Common myeloid progenitor, CD34-positive (primary cell): ENCODE measurements at regions not wholly inside any gene's neighbourhood (a gene's known extent, or its start where the extent isn't known, plus 50 kb on each side); places are given as distances from the start of the nearest gene placed in this dataset.
A peak's percentile ranks its signal among the peaks of the same experiment; 100 is the strongest.

Experiments used
- CTCF ChIA-PET: fragments of 350-600 bp; sonication (Branson Sonifier 250); formaldehyde crosslinking; loops from one replicate; lab custom pipeline; 2021; ENCODE audit warnings: antibody characterized with exemption; lab: Charles Lee
- POLR2A ChIA-PET: fragments of 350-600 bp; sonication (Branson Sonifier 250); formaldehyde crosslinking; loops from one replicate; lab custom pipeline; 2021; ENCODE audit warnings: antibody characterized with exemption; lab: Charles Lee
- DNase-seq, 3 donors: peaks; one replicate each; pipeline versions ENCODE4 v3.0.0 to v3.0.0-alpha.2; 2013
- H3K27ac ChIP-seq, 2 experiments: 1 replicate in 1 of 2; 2 replicates in 1 of 2; pipeline ENCODE4 v1.7.0; 2013; ENCODE audit warnings: inconsistent platforms in 2 of 2, low read length in 2 of 2, mild to moderate bottlenecking in 2 of 2, low read depth in 1 of 2, moderate library complexity in 1 of 2; ENCODE audit not compliant: severe bottlenecking in 2 of 2, insufficient read depth in 1 of 2, poor library complexity in 1 of 2
- H3K27me3 ChIP-seq, 5 experiments: replicated peaks in 2 of 5; 1 replicate in 3 of 5; 2 replicates in 2 of 5; pipeline versions ENCODE4 v1.6.1 to v1.7.0; 2013; ENCODE audit warnings: low read length in 4 of 5, mild to moderate bottlenecking in 2 of 5, moderate library complexity in 2 of 5, inconsistent platforms in 1 of 5; ENCODE audit not compliant: insufficient read depth in 5 of 5, control insufficient read depth in 4 of 5
- H3K36me3 ChIP-seq, 4 experiments: 1 replicate in 2 of 4; 2 replicates in 2 of 4; pipeline versions ENCODE4 v1.6.1 to v1.7.0; 2013; ENCODE audit warnings: low read length in 3 of 4, control low read depth in 1 of 4, mild to moderate bottlenecking in 1 of 4; ENCODE audit not compliant: control insufficient read depth in 4 of 4, insufficient read depth in 4 of 4
- H3K4me1 ChIP-seq, 4 experiments: 1 replicate in 3 of 4; 2 replicates in 1 of 4; pipeline versions ENCODE4 v1.6.1 to v1.7.1; 2013; ENCODE audit warnings: low read length in 3 of 4, mild to moderate bottlenecking in 3 of 4, control low read depth in 1 of 4, inconsistent platforms in 1 of 4, moderate library complexity in 1 of 4; ENCODE audit not compliant: control insufficient read depth in 4 of 4, insufficient read depth in 4 of 4; ENCODE audit errors: control extremely low read depth in 1 of 4
- H3K4me3 ChIP-seq, 7 experiments: 1 replicate in 4 of 7; 2 replicates in 3 of 7; pipeline versions ENCODE4 v1.5.1 to v1.7.0; 2013; ENCODE audit warnings: mild to moderate bottlenecking in 7 of 7, low read length in 6 of 7, moderate library complexity in 6 of 7, inconsistent platforms in 2 of 7, low read depth in 2 of 7, control low read depth in 1 of 7; ENCODE audit not compliant: insufficient read depth in 4 of 7, control insufficient read depth in 1 of 7; ENCODE audit errors: extremely low read depth in 1 of 7
- H3K9me3 ChIP-seq, 5 experiments: 1 replicate in 4 of 5; 2 replicates in 1 of 5; pipeline versions ENCODE4 v1.6.1 to v1.7.1; 2013; ENCODE audit warnings: low read length in 4 of 5, mild to moderate bottlenecking in 2 of 5, inconsistent platforms in 1 of 5, low read depth in 1 of 5, moderate library complexity in 1 of 5; ENCODE audit not compliant: control insufficient read depth in 4 of 5, insufficient read depth in 2 of 5; ENCODE audit errors: control extremely low read depth in 1 of 5
- WGBS: methylation state at CpG from one replicate; pipeline ENCODE4 v1.1.5; 2013; ENCODE audit not compliant: insufficient coverage; 5-methylcytosine and 5-hydroxymethylcytosine counted together

GRCh38 chr3:44019736-44020135, 221.9 kb upstream of the TOPAZ1 start:
- DNase-seq = no peak
- H3K27ac ChIP-seq = no peak overlapping the region
- ChIA-PET POLR2A (no interaction called here), CTCF (interaction anchor here (1.5 to 1.6 kb wide), 2 partner anchors 14 to 15 kb away, joined by 4 to 5 read pairs; no protein-coding TSS in a partner anchor)
- H3K4me1 ChIP-seq = peaks cover 0 to 13% (median 10%) of the 10 kb centered on the region in 4 experiments
- H3K4me3 ChIP-seq = no peak overlapping the region
- 88% methylated on average over 7 of the region's 7 CpGs for WGBS
- H3K9me3 ChIP-seq = no peaks in the 10 kb centered on the region
- H3K27me3 ChIP-seq = peaks cover 2 to 60% (median 25%) of the 10 kb centered on the region in 5 experiments
- H3K36me3 ChIP-seq = no peaks in the 10 kb centered on the region

GRCh38 chr3:44020143-44020542, 221.5 kb upstream of the TOPAZ1 start:
- H3K4me1 ChIP-seq = peaks cover 0 to 13% (median 10%) of the 10 kb centered on the region in 4 experiments
- no peaks in the 10 kb centered on the region for H3K36me3 ChIP-seq
- DNase-seq = no peak
- H3K27me3 ChIP-seq = peaks cover 2 to 60% (median 25%) of the 10 kb centered on the region in 5 experiments
- POLR2A ChIA-PET = no interaction called here
- CTCF ChIA-PET = interaction anchor here (1.6 kb wide), 1 partner anchor 14 kb away, joined by 5 read pairs; no protein-coding TSS in a partner anchor
- H3K27ac ChIP-seq = no peak overlapping the region
- WGBS = no CpG with 5 or more reads among the region's 1 CpG
- H3K4me3 ChIP-seq = no peak overlapping the region
- H3K9me3 ChIP-seq = no peaks in the 10 kb centered on the region

- WGBS = under 1% methylated on average over 35 of the region's 53 CpGs
- peaks cover 2 to 60% (median 25%) of the 10 kb centered on the region in 5 experiments for H3K27me3 ChIP-seq
- no peaks in the 10 kb centered on the region for H3K9me3 ChIP-seq
- POLR2A ChIA-PET = no interaction called here
- peak in 2 of 3 donors; percentile 39 to 47 for DNase-seq
- H3K36me3 ChIP-seq = no peaks in the 10 kb centered on the region
- H3K4me1 ChIP-seq = peaks cover 0 to 18% (median 15%) of the 10 kb centered on the region in 4 experiments
- peak overlapping the region in 6 of 7 experiments; percentile 35 to 71 (median 54) for H3K4me3 ChIP-seq
- CTCF ChIA-PET = interaction anchor here (0.6 to 1.4 kb wide), 3 partner anchors 23 to 212 kb away, joined by 3 to 8 read pairs (median 3); no protein-coding TSS in a partner anchor
- H3K27ac ChIP-seq = no peak overlapping the region
These were observed 219.8 kb upstream of the TOPAZ1 start for GRCh38 chr3:44021651-44022594.

- no CpG with 5 or more reads among the region's 11 CpGs for WGBS
- Histone ChIP-seq H3K9me3 (no peaks in the 10 kb centered on the region), H3K4me1 (peaks cover 0 to 18% (median 15%) of the 10 kb centered on the region in 4 experiments), H3K27ac (no peak overlapping the region), H3K27me3 (peaks cover 2 to 54% (median 25%) of the 10 kb centered on the region in 5 experiments), H3K36me3 (no peaks in the 10 kb centered on the region), H3K4me3 (no peak overlapping the region)
- CTCF ChIA-PET = interaction anchor here (1.2 kb wide), 1 partner anchor 53 kb away, joined by 3 read pairs; no protein-coding TSS in a partner anchor
- POLR2A ChIA-PET = no interaction called here
- no peak for DNase-seq
These were observed 217.6 kb upstream of the TOPAZ1 start for GRCh38 chr3:44023961-44024593.

- ChIA-PET POLR2A (no interaction called here), CTCF (interaction anchor here (0.8 to 1.9 kb wide), 3 partner anchors 10 to 50 kb away, joined by 3 to 6 read pairs (median 3); no protein-coding TSS in a partner anchor)
- 8% methylated on average over 5 of the region's 5 CpGs for WGBS
These were observed 215.3 kb upstream of the TOPAZ1 start for GRCh38 chr3:44026220-44026865.

GRCh38 chr3:44029100-44029499, 212.6 kb upstream of the TOPAZ1 start:
- DNase-seq = no peak
- POLR2A ChIA-PET = no interaction called here
- CTCF ChIA-PET = interaction anchor here (1.2 kb wide), 1 partner anchor 16 kb away, joined by 5 read pairs; no protein-coding TSS in a partner anchor

More at GRCh38 chr3:44026220-44026865, 215.3 kb upstream of the TOPAZ1 start:
- H3K36me3 ChIP-seq = no peaks in the 10 kb centered on the region
- H3K4me1 ChIP-seq = peaks cover 0 to 18% (median 15%) of the 10 kb centered on the region in 4 experiments
- H3K4me3 ChIP-seq = no peak overlapping the region
- H3K9me3 ChIP-seq = no peaks in the 10 kb centered on the region
- H3K27ac ChIP-seq = no peak overlapping the region
- peak in 2 of 3 donors; percentile 66 to 68 for DNase-seq
- H3K27me3 ChIP-seq = peaks cover 2 to 34% (median 20%) of the 10 kb centered on the region in 5 experiments

More at GRCh38 chr3:44029100-44029499, 212.6 kb upstream of the TOPAZ1 start:
- Histone ChIP-seq H3K36me3 (no peaks in the 10 kb centered on the region), H3K4me3 (no peak overlapping the region), H3K4me1 (peaks cover 0 to 6% (median 5%) of the 10 kb centered on the region in 4 experiments), H3K27me3 (peaks cover 0 to 7% (median 5%) of the 10 kb centered on the region in 5 experiments), H3K9me3 (no peaks in the 10 kb centered on the region), H3K27ac (no peak overlapping the region)
- WGBS = no CpG with 5 or more reads among the region's 2 CpGs
